GM19023 (cell line): ENCODE measurements at regions not wholly inside any gene's neighbourhood (a gene's known extent, or its start where the extent isn't known, plus 50 kb on each side); places are given as distances from the start of the nearest gene placed in this dataset.

Experiments
- ATAC-seq: cut with Tn5 transposase; IDR thresholded peaks from one replicate; pipeline ENCODE4 v1.9.1; 2021; ENCODE audit warnings: mild to moderate bottlenecking, moderate library complexity; ENCODE audit not compliant: unreplicated experiment

GRCh38 chr4:121439669-121440068, 58.9 kb upstream of the QRFPR start:
- ATAC-seq = no peak
